GM19372 (cell line): ENCODE measurements at regions not wholly inside any gene's neighbourhood (a gene's known extent, or its start where the extent isn't known, plus 50 kb on each side); places are given as distances from the start of the nearest gene placed in this dataset.

ENCODE experiments used
- ATAC-seq: cut with Tn5 transposase; IDR thresholded peaks from one replicate; pipeline ENCODE4 v1.9.1; 2021; ENCODE audit warnings: mild to moderate bottlenecking, low read depth, moderate library complexity; ENCODE audit not compliant: unreplicated experiment

DNA sequence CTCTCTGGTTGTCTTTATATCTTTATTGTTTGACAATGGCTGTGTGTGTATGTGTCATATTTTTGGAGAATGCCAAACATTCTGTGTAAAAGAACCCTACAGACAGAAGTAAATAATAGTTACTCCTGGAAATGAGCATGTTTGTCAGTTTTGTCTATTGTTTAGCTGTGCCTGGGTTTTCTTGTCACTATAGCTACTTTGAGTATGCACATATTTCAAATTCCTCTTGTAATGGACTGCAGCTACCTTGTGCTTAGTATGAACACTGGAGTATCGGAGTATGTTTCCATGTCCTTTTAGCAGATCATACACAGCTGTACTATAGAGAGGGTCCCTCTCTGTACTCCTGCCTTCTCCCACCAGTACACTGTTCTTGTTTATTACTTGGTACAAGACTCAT is 58.0 kb upstream of the DOCK10 start:
- ATAC-seq, result no peak

GRCh38 chr2:225097035-225097434 is 54.8 kb upstream of the DOCK10 start:
- ATAC-seq, result no peak
